VCaP (cell line): ENCODE measurements at regions not wholly inside any gene's neighbourhood (a gene's known extent, or its start where the extent isn't known, plus 50 kb on each side); places are given as distances from the start of the nearest gene placed in this dataset.

Source experiments
- H3K27ac ChIP-seq: fragments of 450-650 bp; 2 replicates; pipeline ENCODE4 v1.5.1; 2017
- CTCF ChIP-seq: fragments of 450-650 bp; conservative IDR thresholded peaks from 2 replicates; pipeline ENCODE4 v1.5.1; 2017; ENCODE audit warnings: mild to moderate bottlenecking, moderate library complexity

DNA sequence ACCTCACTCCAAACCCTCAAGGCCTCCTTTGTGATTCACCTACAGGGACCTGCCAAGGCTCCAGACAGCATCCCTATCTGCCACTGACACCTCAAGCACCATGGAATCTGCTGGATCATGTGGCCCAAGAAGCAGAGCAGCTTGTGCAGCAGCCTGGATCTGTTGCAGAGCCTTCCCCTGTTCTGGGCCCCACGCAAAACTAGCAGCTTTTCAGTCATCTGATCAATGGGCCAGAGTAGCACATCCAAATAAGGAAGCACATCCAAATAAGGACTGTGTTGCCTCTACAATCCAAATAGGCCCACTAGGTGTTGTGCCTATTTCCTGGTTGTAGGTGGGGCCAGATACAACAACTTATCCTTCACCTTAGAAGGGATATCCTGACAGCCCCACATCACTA is 97.1 kb upstream of the GNAO1 start:
- no peak overlapping the region for H3K27ac ChIP-seq
- TF ChIP-seq CTCF = no peak

DNA sequence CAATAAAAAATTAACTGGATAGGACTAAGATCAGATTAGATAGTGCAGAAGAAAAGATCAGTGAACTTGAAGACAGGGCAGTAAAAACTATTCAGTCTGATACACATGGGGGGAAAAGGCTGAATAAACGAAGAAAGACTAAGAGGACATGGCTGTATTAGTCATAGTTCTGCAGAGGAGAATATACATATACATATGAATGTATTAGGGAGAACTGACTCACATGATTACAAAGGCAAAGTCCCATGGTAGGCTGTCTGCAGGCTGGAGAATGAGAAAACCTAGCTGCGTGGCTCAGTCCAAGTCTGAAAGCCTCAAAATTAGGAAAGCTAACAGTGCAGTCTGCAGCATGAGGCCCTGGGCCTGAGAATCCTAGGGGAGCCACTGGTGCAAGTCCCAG is 98.2 kb upstream of the GNAO1 start:
- TF ChIP-seq CTCF = no peak
- H3K27ac ChIP-seq = no peak overlapping the region

GRCh38 chr16:56090076-56090475 is 101.2 kb upstream of the GNAO1 start:
- no peak for TF ChIP-seq CTCF
- no peak overlapping the region for H3K27ac ChIP-seq

DNA sequence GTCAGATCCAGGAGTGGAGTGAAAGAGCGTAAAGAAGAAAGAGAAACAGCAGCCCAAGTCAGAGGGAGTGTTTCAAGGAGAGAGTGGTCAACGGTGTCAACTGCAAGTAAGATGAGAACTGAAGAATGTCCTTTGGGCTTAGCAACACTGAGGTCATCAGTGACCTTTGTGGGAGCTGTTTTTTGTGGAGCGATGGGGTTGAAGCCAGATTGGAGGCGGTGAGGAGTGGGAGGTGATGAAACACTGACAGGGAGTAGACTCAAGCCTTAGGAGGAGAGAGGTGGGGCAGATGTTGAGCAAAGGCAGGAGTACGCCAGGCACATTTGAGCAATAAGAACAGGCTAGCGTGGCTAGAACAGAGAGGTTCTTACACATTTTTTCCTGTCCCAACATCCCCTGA is 103.7 kb upstream of the GNAO1 start:
- no peak overlapping the region for H3K27ac ChIP-seq
- no peak for TF ChIP-seq CTCF

GRCh38 chr16:56081371-56081770 is 109.9 kb upstream of the GNAO1 start:
- no peak overlapping the region for H3K27ac ChIP-seq
- no peak for TF ChIP-seq CTCF

GRCh38 chr16:56075732-56076388 is 115.4 kb upstream of the GNAO1 start:
- no peak for TF ChIP-seq CTCF
- H3K27ac ChIP-seq = no peak overlapping the region

- H3K27ac ChIP-seq = no peak overlapping the region
- no peak for TF ChIP-seq CTCF
Observed at GRCh38 chr16:56073508-56073907, 117.8 kb upstream of the GNAO1 start.
